SK-N-SH (cell line): ENCODE measurements at regions not wholly inside any gene's neighbourhood (a gene's known extent, or its start where the extent isn't known, plus 50 kb on each side); places are given as distances from the start of the nearest gene placed in this dataset.
"Not testable (repeated sequence)": the region's sequence is repeated elsewhere in the genome, so short reads cannot be mapped to it uniquely, and the experiment has no call there.

Source experiments
- CHD2 ChIP-seq: fragments of 150-350 bp; IDR thresholded peaks from 2 replicates; pipeline ENCODE4 v1.6.1; 2018; ENCODE audit warnings: low read length; ENCODE audit not compliant: partially characterized antibody
- ELF1 ChIP-seq: IDR thresholded peaks from 2 replicates; pipeline ENCODE4 v1.4.0; 2012
- EP300 ChIP-seq, 2 experiments: IDR thresholded peaks; 2 replicates each; pipeline versions ENCODE4 v1.4.0 to v1.6.1; 2012; ENCODE audit warnings: borderline replicate concordance in 1 of 2, low read depth in 1 of 2, low read length in 1 of 2
- GATA2 ChIP-seq: sonication (generic); formaldehyde crosslinking; IDR thresholded peaks from 2 replicates; pipeline ENCODE4 v1.5.0; 2020; ENCODE audit warnings: mild to moderate bottlenecking, missing genetic modification reagents
- JUND ChIP-seq: IDR thresholded peaks from 2 replicates; pipeline ENCODE4 v1.4.0; 2012
- MEF2A ChIP-seq: IDR thresholded peaks from 2 replicates; pipeline ENCODE4 v1.4.0; 2012; ENCODE audit warnings: low read depth, borderline replicate concordance
- NFIC ChIP-seq: IDR thresholded peaks from 2 replicates; pipeline ENCODE4 v1.4.0; 2012; ENCODE audit warnings: borderline replicate concordance
- NRF1 ChIP-seq: IDR thresholded peaks from 2 replicates; pipeline ENCODE4 v1.6.1; 2012; ENCODE audit warnings: low read depth, mild to moderate bottlenecking, low read length
- RCOR1 ChIP-seq: fragments of 150-350 bp; IDR thresholded peaks from 2 replicates; pipeline ENCODE4 v1.6.1; 2017; ENCODE audit warnings: antibody characterized with exemption, low read length
- RFX5 ChIP-seq: IDR thresholded peaks from 2 replicates; pipeline ENCODE4 v1.6.1; 2012; ENCODE audit warnings: mild to moderate bottlenecking, improper control_type of control experiment, low read length
- TF ChIP-seq, protein P1 (sequence below): fragments of 200-600 bp; sonication (generic); IDR thresholded peaks from 2 replicates; pipeline ENCODE4 v1.6.1; 2017; ENCODE audit warnings: antibody characterized with exemption, mild to moderate bottlenecking, moderate library complexity
- TF ChIP-seq, protein P2 (sequence below): fragments of 150-350 bp; IDR thresholded peaks from 2 replicates; pipeline ENCODE4 v1.6.1; 2017; ENCODE audit warnings: antibody characterized with exemption, low read length, low read depth, borderline replicate concordance
- TF ChIP-seq, protein P3 (sequence below): IDR thresholded peaks from 2 replicates; pipeline ENCODE4 v1.4.0; 2012; ENCODE audit warnings: low read depth

DNA sequence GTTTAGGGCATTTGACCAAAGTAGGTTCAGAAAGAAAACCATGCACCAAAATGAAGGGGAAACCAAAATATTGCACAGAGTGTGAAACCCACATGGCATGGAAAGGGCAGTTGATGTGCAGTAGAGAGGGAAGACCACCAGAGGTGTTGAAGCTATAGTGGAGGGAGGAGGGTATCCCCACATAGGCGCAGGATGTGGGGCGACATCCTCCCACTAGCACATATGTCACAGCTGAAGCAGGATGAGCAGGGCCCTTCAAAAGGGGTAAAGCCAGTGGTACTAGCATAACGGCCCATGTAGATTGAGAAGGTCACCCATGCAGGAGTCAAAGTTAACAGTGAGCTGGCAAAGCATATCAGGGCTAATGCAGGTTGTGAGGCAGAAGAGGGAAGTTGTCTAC lies 563.5 kb downstream of the RPIA start:
- not testable (repeated sequence) for TF ChIP-seq JUND; NRF1; RCOR1; CHD2; EP300 (IDR thresholded peaks at IDR 0.05; ENCODE audit: borderline replicate concordance in 1 of 2, low read depth in 1 of 2, low read length in 1 of 2); GATA2; RFX5; ELF1; NFIC; MEF2A
- TF ChIP-seq, protein P1, sequence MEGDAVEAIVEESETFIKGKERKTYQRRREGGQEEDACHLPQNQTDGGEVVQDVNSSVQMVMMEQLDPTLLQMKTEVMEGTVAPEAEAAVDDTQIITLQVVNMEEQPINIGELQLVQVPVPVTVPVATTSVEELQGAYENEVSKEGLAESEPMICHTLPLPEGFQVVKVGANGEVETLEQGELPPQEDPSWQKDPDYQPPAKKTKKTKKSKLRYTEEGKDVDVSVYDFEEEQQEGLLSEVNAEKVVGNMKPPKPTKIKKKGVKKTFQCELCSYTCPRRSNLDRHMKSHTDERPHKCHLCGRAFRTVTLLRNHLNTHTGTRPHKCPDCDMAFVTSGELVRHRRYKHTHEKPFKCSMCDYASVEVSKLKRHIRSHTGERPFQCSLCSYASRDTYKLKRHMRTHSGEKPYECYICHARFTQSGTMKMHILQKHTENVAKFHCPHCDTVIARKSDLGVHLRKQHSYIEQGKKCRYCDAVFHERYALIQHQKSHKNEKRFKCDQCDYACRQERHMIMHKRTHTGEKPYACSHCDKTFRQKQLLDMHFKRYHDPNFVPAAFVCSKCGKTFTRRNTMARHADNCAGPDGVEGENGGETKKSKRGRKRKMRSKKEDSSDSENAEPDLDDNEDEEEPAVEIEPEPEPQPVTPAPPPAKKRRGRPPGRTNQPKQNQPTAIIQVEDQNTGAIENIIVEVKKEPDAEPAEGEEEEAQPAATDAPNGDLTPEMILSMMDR, result not testable (repeated sequence)
- TF ChIP-seq, protein P2, sequence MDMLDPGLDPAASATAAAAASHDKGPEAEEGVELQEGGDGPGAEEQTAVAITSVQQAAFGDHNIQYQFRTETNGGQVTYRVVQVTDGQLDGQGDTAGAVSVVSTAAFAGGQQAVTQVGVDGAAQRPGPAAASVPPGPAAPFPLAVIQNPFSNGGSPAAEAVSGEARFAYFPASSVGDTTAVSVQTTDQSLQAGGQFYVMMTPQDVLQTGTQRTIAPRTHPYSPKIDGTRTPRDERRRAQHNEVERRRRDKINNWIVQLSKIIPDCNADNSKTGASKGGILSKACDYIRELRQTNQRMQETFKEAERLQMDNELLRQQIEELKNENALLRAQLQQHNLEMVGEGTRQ, result not testable (repeated sequence)
- TF ChIP-seq, protein P3, sequence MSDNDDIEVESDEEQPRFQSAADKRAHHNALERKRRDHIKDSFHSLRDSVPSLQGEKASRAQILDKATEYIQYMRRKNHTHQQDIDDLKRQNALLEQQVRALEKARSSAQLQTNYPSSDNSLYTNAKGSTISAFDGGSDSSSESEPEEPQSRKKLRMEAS, result not testable (repeated sequence)
